ENCODE measurements at regions not wholly inside any gene's neighbourhood (a gene's known extent, or its start where the extent isn't known, plus 50 kb on each side); places are given as distances from the start of the nearest gene placed in this dataset.

DNA sequence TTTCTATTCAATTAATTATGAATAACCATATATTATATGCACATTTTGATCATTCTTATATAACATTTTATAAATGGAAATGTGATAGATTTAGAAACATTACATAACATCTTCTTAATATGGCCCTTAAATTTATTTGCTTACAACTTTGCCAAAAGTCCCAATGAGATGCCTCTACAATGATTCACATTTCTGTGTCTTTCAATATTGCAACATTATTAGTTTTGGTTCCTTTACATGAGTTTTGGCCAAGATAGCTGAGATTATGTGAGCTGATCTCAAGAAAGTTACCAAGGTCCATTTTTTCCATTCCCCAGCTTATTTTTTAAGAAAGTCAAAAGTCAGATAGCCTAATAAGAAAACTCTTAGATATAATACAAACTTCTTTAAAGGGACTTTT, 361.2 kb downstream of the PCDH7 start:
- H3K27ac ChIP-seq, result no peak overlapping the region
- no peak for TF ChIP-seq ZFX (IDR thresholded peaks at IDR 0.05; ENCODE audit: borderline replicate concordance)
- TF ChIP-seq, protein P1, sequence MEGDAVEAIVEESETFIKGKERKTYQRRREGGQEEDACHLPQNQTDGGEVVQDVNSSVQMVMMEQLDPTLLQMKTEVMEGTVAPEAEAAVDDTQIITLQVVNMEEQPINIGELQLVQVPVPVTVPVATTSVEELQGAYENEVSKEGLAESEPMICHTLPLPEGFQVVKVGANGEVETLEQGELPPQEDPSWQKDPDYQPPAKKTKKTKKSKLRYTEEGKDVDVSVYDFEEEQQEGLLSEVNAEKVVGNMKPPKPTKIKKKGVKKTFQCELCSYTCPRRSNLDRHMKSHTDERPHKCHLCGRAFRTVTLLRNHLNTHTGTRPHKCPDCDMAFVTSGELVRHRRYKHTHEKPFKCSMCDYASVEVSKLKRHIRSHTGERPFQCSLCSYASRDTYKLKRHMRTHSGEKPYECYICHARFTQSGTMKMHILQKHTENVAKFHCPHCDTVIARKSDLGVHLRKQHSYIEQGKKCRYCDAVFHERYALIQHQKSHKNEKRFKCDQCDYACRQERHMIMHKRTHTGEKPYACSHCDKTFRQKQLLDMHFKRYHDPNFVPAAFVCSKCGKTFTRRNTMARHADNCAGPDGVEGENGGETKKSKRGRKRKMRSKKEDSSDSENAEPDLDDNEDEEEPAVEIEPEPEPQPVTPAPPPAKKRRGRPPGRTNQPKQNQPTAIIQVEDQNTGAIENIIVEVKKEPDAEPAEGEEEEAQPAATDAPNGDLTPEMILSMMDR (IDR thresholded peaks at IDR 0.05), result no peak

GRCh38 chr4:31083456-31083855, 363.3 kb downstream of the PCDH7 start:
- no peak overlapping the region for H3K27ac ChIP-seq
- TF ChIP-seq, protein P1 (IDR thresholded peaks at IDR 0.05), result no peak
- no peak for TF ChIP-seq ZFX (IDR thresholded peaks at IDR 0.05; ENCODE audit: borderline replicate concordance)

- no peak overlapping the region for H3K27ac ChIP-seq
- TF ChIP-seq ZFX (IDR thresholded peaks at IDR 0.05; ENCODE audit: borderline replicate concordance), result no peak
- TF ChIP-seq, protein P1 (IDR thresholded peaks at IDR 0.05), result no peak
Measured at GRCh38 chr4:31084806-31085416, 364.7 kb downstream of the PCDH7 start.

GRCh38 chr4:31085689-31086088, 365.5 kb downstream of the PCDH7 start:
- no peak overlapping the region for H3K27ac ChIP-seq
- TF ChIP-seq, protein P1 (IDR thresholded peaks at IDR 0.05), result no peak
- no peak for TF ChIP-seq ZFX (IDR thresholded peaks at IDR 0.05; ENCODE audit: borderline replicate concordance)

DNA sequence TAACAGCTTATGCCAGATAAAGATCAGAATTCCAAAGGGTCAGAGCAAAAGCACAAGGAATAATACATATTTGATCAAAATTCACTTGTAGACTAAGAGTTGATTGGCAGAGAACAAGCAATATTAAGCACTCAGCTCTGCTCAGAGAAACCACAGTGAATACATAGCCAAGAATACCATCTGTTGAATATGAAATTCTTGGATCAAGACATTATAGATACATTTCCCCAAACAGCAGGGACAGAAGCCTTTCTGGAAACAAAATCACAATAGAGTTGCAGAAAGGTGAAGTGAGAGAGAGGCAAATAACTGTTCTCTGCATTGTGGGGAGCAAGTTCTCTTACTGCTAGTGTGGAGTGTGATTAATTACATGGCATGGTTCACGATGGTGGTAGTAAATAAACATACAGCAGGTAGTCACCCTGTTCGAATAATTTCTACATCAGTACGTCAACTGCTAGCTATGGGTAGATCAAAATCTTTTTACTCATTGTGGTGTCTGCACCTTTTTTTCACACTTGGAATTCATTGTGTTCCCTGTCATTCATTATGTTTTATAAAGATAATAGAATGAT, 366.7 kb downstream of the PCDH7 start:
- TF ChIP-seq, protein P1 (IDR thresholded peaks at IDR 0.05), result no peak
- no peak for TF ChIP-seq ZFX (IDR thresholded peaks at IDR 0.05; ENCODE audit: borderline replicate concordance)
- no peak overlapping the region for H3K27ac ChIP-seq

GRCh38 chr4:31088600-31089230, 368.5 kb downstream of the PCDH7 start:
- no peak for TF ChIP-seq ZFX (IDR thresholded peaks at IDR 0.05; ENCODE audit: borderline replicate concordance)
- TF ChIP-seq, protein P1 (IDR thresholded peaks at IDR 0.05), result no peak
- no peak overlapping the region for H3K27ac ChIP-seq

DNA sequence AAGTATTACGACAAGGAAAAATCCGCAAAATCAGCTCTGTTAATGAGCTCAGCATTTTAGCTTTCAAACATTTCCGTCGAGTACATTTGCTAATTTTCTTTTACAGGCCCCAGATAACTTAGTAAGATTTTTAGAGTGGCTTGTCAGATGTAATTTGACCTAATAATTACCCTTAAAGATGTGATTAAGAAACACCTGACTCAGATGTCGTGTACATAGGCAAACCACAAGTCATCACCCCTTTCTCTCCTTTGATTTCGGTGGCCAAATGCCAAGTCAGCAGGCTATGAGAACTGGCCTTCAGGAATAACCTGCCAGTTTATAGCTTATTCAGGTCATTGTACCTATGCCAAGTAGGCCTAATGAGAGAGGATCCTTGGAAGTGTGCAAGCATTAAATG, 369.6 kb downstream of the PCDH7 start:
- H3K27ac ChIP-seq, result no peak overlapping the region
- no peak for TF ChIP-seq ZFX (IDR thresholded peaks at IDR 0.05; ENCODE audit: borderline replicate concordance)
- TF ChIP-seq, protein P1 (IDR thresholded peaks at IDR 0.05), result no peak

Data from 22Rv1 (cell line).